DOHH2 (cell line): ENCODE measurements at regions not wholly inside any gene's neighbourhood (a gene's known extent, or its start where the extent isn't known, plus 50 kb on each side); places are given as distances from the start of the nearest gene placed in this dataset.

Source experiments
- CTCF ChIP-seq: fragments of 200-600 bp; sonication (generic); IDR thresholded peaks from one replicate; pipeline ENCODE4 v1.5.1; 2014; ENCODE audit warnings: antibody characterized with exemption, mild to moderate bottlenecking, low read depth, low read length; ENCODE audit not compliant: poor library complexity, severe bottlenecking
- EZH2phosphoT487 ChIP-seq: fragments of 200-600 bp; sonication (generic); IDR thresholded peaks from 2 replicates; pipeline ENCODE4 v1.6.1; 2017; ENCODE audit warnings: borderline replicate concordance, mild to moderate bottlenecking, antibody characterized with exemption, low read length, moderate library complexity, mixed read lengths

DNA sequence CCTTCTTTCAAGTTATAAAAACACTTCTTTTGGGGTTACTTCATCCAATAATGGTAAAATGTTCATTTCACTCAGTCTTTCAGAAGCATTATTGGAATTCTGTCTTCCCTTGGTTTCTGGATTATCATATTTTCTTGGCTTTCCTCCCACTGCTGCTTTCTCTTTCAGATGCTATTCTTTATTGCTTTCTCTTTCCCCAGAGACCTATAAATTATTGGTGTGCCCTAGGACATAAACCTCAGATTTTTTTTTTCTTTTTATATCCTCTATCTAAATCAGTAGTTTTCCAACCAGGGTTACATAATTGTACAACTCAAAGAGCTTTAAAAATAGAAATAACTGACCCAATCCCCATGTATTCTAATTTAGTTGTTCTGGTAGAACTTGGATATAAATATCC, 1005.5 kb downstream of the ARAP2 start:
- TF ChIP-seq CTCF (no peak), EZH2phosphoT487 (no peak)
